Activated CD8-positive, alpha-beta T cell treated with anti-CD3 and anti-CD28 coated beads for 36 hours (primary cell): ENCODE measurements at regions not wholly inside any gene's neighbourhood (a gene's known extent, or its start where the extent isn't known, plus 50 kb on each side); places are given as distances from the start of the nearest gene placed in this dataset.

Experiments used
- ATAC-seq: fragments of 200-7000 bp; cut with Tn5 transposase; one replicate; pipeline ENCODE4 v1.10.0; 2021; ENCODE audit warnings: mild to moderate bottlenecking, moderate library complexity
- CTCF ChIA-PET: fragments of 350-600 bp; sonication (Branson Sonifier 250); formaldehyde crosslinking; loops from one replicate; lab custom pipeline; 2021; ENCODE audit warnings: antibody characterized with exemption; lab: Charles Lee
- POLR2A ChIA-PET: fragments of 350-600 bp; sonication (Branson Sonifier 250); formaldehyde crosslinking; loops from one replicate; lab custom pipeline; 2021; ENCODE audit warnings: antibody characterized with exemption; lab: Charles Lee
- DNase-seq: peaks from one replicate; pipeline ENCODE4 v3.0.0-alpha.2; 2020
- H3K27ac Mint-ChIP-seq: one replicate; pipeline ENCODE4 v1.8.0; 2021; ENCODE audit warnings: mild to moderate bottlenecking, mixed read lengths
- H3K27me3 Mint-ChIP-seq: one replicate; pipeline ENCODE4 v1.8.0; 2021; ENCODE audit warnings: mixed read lengths
- H3K36me3 Mint-ChIP-seq: one replicate; pipeline ENCODE4 v1.8.0; 2021; ENCODE audit warnings: low read depth, mixed read lengths
- H3K4me1 Mint-ChIP-seq: one replicate; pipeline ENCODE4 v1.8.0; 2021; ENCODE audit warnings: low read depth, mixed read lengths
- H3K4me3 Mint-ChIP-seq: one replicate; pipeline ENCODE4 v1.8.0; 2021; ENCODE audit warnings: mild to moderate bottlenecking, moderate library complexity, mixed read lengths
- H3K9me3 Mint-ChIP-seq: one replicate; pipeline ENCODE4 v1.8.0; 2021; ENCODE audit warnings: mixed read lengths
- intact Hi-C: fragments of 100-400 bp; cut with micrococcal nuclease; formaldehyde crosslinking; loops from one replicate; pipeline ENCODE4 v1.10.0; 2022
- TF ChIP-seq, protein P1 (sequence below): fragments of 200-600 bp; IDR thresholded peaks from one replicate; pipeline ENCODE4 v1.8.0; 2022; ENCODE audit warnings: antibody characterized with exemption, mild to moderate bottlenecking

DNA sequence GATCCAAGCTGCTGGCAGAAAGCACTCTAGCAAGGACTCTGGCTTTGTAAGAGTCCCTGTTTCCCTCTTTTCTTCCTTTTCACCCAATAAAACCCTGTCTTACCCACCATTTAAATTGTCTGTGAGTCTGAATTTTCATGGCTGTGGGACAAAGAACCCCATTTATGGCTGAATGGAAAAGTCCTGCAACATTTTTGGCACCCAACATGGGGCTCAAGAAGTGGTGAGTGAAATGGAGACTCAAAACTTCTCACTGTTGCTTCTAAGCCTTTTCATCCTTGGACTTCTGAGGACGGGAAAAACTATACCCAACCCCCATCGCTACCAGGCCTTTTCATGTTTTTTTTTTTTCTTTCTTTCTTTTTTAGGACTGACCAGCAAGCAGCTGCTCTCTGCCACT is 329.5 kb upstream of the CWC22 start:
- Mint-ChIP-seq H3K36me3 (no peaks in the 10 kb centered on the region), H3K9me3 (peaks cover 27% of the 10 kb centered on the region), H3K27ac (no peak overlapping the region), H3K27me3 (no peaks in the 10 kb centered on the region), H3K4me1 (no peaks in the 10 kb centered on the region), H3K4me3 (no peak overlapping the region)
- DNase-seq: no peak
- ChIA-PET POLR2A (no interaction called here), CTCF (no interaction called here)
- intact Hi-C loops: no loop called here
- ATAC-seq: no peak
- TF ChIP-seq, protein P1, sequence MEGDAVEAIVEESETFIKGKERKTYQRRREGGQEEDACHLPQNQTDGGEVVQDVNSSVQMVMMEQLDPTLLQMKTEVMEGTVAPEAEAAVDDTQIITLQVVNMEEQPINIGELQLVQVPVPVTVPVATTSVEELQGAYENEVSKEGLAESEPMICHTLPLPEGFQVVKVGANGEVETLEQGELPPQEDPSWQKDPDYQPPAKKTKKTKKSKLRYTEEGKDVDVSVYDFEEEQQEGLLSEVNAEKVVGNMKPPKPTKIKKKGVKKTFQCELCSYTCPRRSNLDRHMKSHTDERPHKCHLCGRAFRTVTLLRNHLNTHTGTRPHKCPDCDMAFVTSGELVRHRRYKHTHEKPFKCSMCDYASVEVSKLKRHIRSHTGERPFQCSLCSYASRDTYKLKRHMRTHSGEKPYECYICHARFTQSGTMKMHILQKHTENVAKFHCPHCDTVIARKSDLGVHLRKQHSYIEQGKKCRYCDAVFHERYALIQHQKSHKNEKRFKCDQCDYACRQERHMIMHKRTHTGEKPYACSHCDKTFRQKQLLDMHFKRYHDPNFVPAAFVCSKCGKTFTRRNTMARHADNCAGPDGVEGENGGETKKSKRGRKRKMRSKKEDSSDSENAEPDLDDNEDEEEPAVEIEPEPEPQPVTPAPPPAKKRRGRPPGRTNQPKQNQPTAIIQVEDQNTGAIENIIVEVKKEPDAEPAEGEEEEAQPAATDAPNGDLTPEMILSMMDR: no peak

DNA sequence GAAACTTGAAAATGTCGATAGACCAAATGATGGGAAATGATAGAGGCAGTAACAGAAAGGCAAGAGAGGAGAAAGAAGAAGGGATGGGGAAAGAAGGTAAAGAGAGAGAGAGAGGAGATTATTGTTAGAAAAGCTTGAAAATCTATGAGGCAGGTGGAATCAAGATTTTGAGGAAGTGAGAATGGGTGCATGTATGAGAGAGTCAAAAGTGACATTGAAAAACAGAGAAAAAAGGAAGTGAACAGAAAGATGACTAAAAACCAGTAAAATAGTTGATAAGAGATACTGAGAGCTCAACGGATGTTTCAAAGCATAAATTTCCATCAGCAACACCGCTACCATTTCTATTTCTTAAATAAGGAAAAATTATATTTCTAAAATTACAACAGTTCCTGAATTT is 327.4 kb upstream of the CWC22 start:
- no peaks in the 10 kb centered on the region for H3K4me1 Mint-ChIP-seq
- POLR2A ChIA-PET: no interaction called here
- H3K36me3 Mint-ChIP-seq: no peaks in the 10 kb centered on the region
- no peak overlapping the region for H3K27ac Mint-ChIP-seq
- DNase-seq (no peak), ATAC-seq (no peak)
- peaks cover 25% of the 10 kb centered on the region for H3K9me3 Mint-ChIP-seq
- TF ChIP-seq, protein P1: no peak
- H3K4me3 Mint-ChIP-seq: no peak overlapping the region
- intact Hi-C loops: no loop called here
- no peaks in the 10 kb centered on the region for H3K27me3 Mint-ChIP-seq
- CTCF ChIA-PET: no interaction called here

DNA sequence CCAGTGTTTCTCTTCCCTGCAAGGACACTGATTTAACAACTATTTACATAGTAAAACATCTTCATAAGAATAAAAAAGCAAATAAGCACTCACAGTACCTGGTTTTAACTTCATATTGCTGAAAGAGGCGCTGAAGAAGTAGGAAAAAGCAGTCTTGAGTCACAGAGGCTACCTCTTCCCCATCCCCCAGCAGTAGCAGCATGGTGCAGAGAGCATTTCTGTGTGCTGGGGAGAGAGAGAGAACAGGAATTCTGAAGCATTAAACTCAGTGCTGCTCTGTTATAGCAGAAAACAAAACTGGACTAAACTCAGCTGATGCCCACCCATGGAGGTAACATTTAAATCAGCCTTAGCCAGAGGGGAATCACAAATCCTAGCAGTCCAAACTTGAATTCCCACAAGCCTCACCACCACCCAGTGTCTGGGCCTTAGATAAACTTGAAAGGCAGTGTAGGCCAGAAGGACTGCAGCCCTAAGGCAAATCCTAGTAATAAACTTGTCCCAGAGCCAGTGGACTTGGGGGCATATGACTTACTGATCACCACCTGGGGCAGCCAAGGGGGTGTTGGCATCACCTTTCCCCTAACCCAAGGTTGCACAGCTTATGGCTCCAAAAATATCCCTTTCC is 321.8 kb upstream of the CWC22 start:
- H3K27me3 Mint-ChIP-seq: peaks cover 2% of the 10 kb centered on the region
- H3K9me3 Mint-ChIP-seq: peaks cover 1% of the 10 kb centered on the region
- DNase-seq: no peak
- CTCF ChIA-PET: no interaction called here
- intact Hi-C loops: no loop called here
- TF ChIP-seq, protein P1: no peak
- H3K4me1 Mint-ChIP-seq: no peaks in the 10 kb centered on the region
- H3K36me3 Mint-ChIP-seq: no peaks in the 10 kb centered on the region
- H3K27ac Mint-ChIP-seq: no peak overlapping the region
- ATAC-seq: no peak
- H3K4me3 Mint-ChIP-seq: no peak overlapping the region
- POLR2A ChIA-PET: no interaction called here

DNA sequence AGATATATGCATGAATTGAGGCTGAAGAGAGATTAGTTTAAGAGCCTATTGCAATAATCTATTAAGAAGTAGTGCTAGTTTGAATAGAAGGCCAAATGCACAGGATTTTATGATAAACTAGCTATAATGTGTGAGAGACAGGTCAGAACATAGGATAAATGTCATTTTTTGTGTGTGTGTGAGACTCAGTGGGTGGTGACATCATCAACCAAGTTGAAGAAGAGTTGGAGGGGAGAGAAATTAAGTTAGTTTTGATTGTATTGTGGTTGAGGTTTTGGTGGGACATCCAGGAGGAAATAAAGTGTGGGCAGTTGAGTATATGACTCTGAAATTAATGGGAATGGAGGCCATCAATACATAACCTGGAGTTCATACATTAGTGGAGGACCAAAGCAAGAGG is 320.1 kb upstream of the CWC22 start:
- TF ChIP-seq, protein P1: no peak
- Mint-ChIP-seq H3K27me3 (peaks cover 2% of the 10 kb centered on the region), H3K4me3 (no peak overlapping the region), H3K4me1 (no peaks in the 10 kb centered on the region), H3K36me3 (no peaks in the 10 kb centered on the region), H3K9me3 (no peaks in the 10 kb centered on the region), H3K27ac (no peak overlapping the region)
- intact Hi-C loops: no loop called here
- no peak for DNase-seq
- no peak for ATAC-seq
- CTCF ChIA-PET: no interaction called here
- POLR2A ChIA-PET: no interaction called here

DNA sequence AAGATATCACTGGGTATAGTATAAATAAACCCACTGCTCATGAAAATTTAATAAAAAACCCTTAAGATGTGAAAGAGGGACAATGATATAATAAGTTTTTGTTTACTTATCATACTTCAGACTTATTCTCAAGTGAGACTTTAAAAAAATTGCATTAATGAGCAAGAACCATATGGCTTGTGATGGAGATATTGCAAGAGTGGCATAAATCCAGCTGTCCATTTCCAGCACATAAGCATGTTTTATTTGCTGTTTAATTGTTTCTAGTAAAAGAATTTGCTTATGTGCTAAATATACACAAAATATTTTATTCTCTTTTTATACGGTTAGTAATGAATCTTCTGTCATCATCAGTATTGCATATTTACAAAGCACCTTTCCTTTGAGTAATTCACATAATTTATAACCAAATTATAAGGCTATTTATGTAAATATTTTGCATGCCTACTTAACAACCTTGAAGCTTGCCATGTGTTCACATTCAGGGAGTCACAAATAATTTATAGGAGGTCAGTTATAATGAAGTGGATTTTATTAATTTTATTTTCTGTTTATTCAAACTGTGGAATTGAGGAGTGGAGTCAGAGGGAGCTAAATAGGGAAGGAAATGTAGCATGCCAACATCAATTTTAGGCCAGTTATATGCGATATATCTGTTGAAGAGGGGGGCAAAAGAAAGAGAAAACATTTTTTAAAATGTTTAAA is 318.5 kb upstream of the CWC22 start:
- Mint-ChIP-seq H3K9me3 (peaks cover 2% of the 10 kb centered on the region), H3K27me3 (peaks cover 2% of the 10 kb centered on the region), H3K36me3 (no peaks in the 10 kb centered on the region), H3K4me3 (no peak overlapping the region), H3K4me1 (no peaks in the 10 kb centered on the region), H3K27ac (no peak overlapping the region)
- POLR2A ChIA-PET: no interaction called here
- DNase-seq: no peak
- intact Hi-C loops: no loop called here
- TF ChIP-seq, protein P1: no peak
- ATAC-seq: no peak
- CTCF ChIA-PET: no interaction called here
